GM23338 (cell line): ENCODE measurements at regions not wholly inside any gene's neighbourhood (a gene's known extent, or its start where the extent isn't known, plus 50 kb on each side); places are given as distances from the start of the nearest gene placed in this dataset.

Source experiments
- ATAC-seq: fragments of 200-7000 bp; cut with Tn5 transposase; 3 replicates; pipeline ENCODE4 v1.9.1; 2020
- DNase-seq: peaks from one replicate; pipeline ENCODE4 v3.0.0-alpha.2; 2015; ENCODE audit warnings: low spot score
- H2AFZ ChIP-seq: fragments of 200-600 bp; sonication (generic); 2 replicates; pipeline ENCODE4 v1.8.0; 2016; ENCODE audit warnings: antibody characterized with exemption, mild to moderate bottlenecking, moderate library complexity
- H3F3A ChIP-seq: fragments of 200-600 bp; sonication (generic); replicated peaks from 2 replicates; pipeline ENCODE4 v1.8.0; 2017; ENCODE audit warnings: antibody characterized with exemption, mixed run types, low read depth
- H3K27ac ChIP-seq: fragments of 200-600 bp; sonication (generic); 2 replicates; pipeline ENCODE4 v1.6.1; 2016; ENCODE audit warnings: low read depth
- H3K27me3 ChIP-seq: fragments of 200-600 bp; sonication (generic); 2 replicates; pipeline ENCODE4 v1.8.0; 2016; ENCODE audit warnings: mild to moderate bottlenecking, mixed run types, moderate library complexity; ENCODE audit not compliant: insufficient read depth
- H3K36me3 ChIP-seq: fragments of 200-600 bp; sonication (generic); 2 replicates; pipeline ENCODE4 v1.8.0; 2016; ENCODE audit warnings: mild to moderate bottlenecking; ENCODE audit not compliant: insufficient read depth
- H3K4me1 ChIP-seq: fragments of 200-600 bp; sonication (generic); 2 replicates; pipeline ENCODE4 v1.8.0; 2016; ENCODE audit warnings: mild to moderate bottlenecking, moderate library complexity; ENCODE audit not compliant: insufficient read depth
- H3K4me2 ChIP-seq: fragments of 200-600 bp; sonication (generic); 2 replicates; pipeline ENCODE4 v1.7.1; 2017; ENCODE audit warnings: mixed run types
- H3K4me3 ChIP-seq: fragments of 200-600 bp; sonication (generic); 2 replicates; pipeline ENCODE4 v1.6.1; 2016; ENCODE audit warnings: mixed run types
- H3K79me2 ChIP-seq: fragments of 200-600 bp; sonication (generic); replicated peaks from 2 replicates; pipeline ENCODE4 v1.8.0; 2017; ENCODE audit warnings: mild to moderate bottlenecking; ENCODE audit not compliant: insufficient read depth
- H3K9me2 ChIP-seq: fragments of 200-600 bp; sonication (generic); 2 replicates; pipeline ENCODE4 v1.8.0; 2017; ENCODE audit not compliant: insufficient read depth
- H4K20me1 ChIP-seq: fragments of 200-600 bp; sonication (generic); replicated peaks from 2 replicates; pipeline ENCODE4 v1.8.0; 2017; ENCODE audit warnings: mild to moderate bottlenecking; ENCODE audit not compliant: insufficient read depth
- H3K27ac Mint-ChIP-seq: 2 replicates; pipeline ENCODE4 v1.8.0; 2020; ENCODE audit warnings: inconsistent platforms, mild to moderate bottlenecking, moderate library complexity, mixed read lengths
- H3K27me3 Mint-ChIP-seq: 3 replicates; pipeline ENCODE4 v1.8.0; 2022; ENCODE audit warnings: low read depth, mild to moderate bottlenecking, moderate library complexity, mixed read lengths, inconsistent platforms; ENCODE audit not compliant: insufficient read depth, poor library complexity
- H3K36me3 Mint-ChIP-seq: 3 replicates; pipeline ENCODE4 v1.8.0; 2021; ENCODE audit warnings: low read depth, mild to moderate bottlenecking, inconsistent platforms, moderate library complexity, mixed read lengths
- H3K4me1 Mint-ChIP-seq: 3 replicates; pipeline ENCODE4 v1.8.0; 2020; ENCODE audit warnings: mild to moderate bottlenecking, inconsistent platforms, mixed read lengths
- H3K4me3 Mint-ChIP-seq: 3 replicates; pipeline ENCODE4 v1.8.0; 2021; ENCODE audit warnings: moderate library complexity, mild to moderate bottlenecking, inconsistent platforms, mixed read lengths
- H3K9me3 Mint-ChIP-seq: 3 replicates; pipeline ENCODE4 v1.8.0; 2020; ENCODE audit warnings: moderate library complexity, mild to moderate bottlenecking, inconsistent platforms, mixed read lengths
- CREB1 ChIP-seq: fragments of 250-450 bp; sonication (Bioruptor Pico); IDR thresholded peaks from 2 replicates; pipeline ENCODE4 v1.5.0; 2020; ENCODE audit warnings: low read depth, mild to moderate bottlenecking, moderate library complexity
- CTCF ChIP-seq, 2 experiments: fragments of 200-600 bp in 1 of 2; sonication (generic) in 1 of 2; conservative IDR thresholded peaks; 2 replicates each; pipeline versions ENCODE4 v1.5.1 to v1.6.1; 2016 to 2017; ENCODE audit warnings: antibody characterized with exemption in 2 of 2, low read depth in 2 of 2, mild to moderate bottlenecking in 2 of 2, moderate library complexity in 1 of 2
- ETS1 ChIP-seq: IDR thresholded peaks from 2 replicates; pipeline ENCODE4 v1.6.1; 2016; ENCODE audit warnings: antibody characterized with exemption
- EZH2 ChIP-seq: fragments of 200-600 bp; sonication (generic); IDR thresholded peaks from one replicate; pipeline ENCODE4 v1.8.0; 2017; ENCODE audit warnings: antibody characterized with exemption, mild to moderate bottlenecking, low read depth; ENCODE audit not compliant: unreplicated experiment
- EZH2phosphoT487 ChIP-seq: fragments of 200-600 bp; sonication (generic); IDR thresholded peaks from one replicate; pipeline ENCODE4 v1.8.1; 2018; ENCODE audit warnings: antibody characterized with exemption; ENCODE audit not compliant: unreplicated experiment
- JUNB ChIP-seq: IDR thresholded peaks from one replicate; pipeline ENCODE4 v1.6.1; 2016; ENCODE audit warnings: antibody characterized with exemption; ENCODE audit not compliant: unreplicated experiment
- NANOG ChIP-seq: IDR thresholded peaks from 2 replicates; pipeline ENCODE4 v1.6.1; 2016; ENCODE audit warnings: antibody characterized with exemption, borderline replicate concordance
- POLR2AphosphoS5 ChIP-seq: IDR thresholded peaks from 2 replicates; pipeline ENCODE4 v1.6.1; 2016; ENCODE audit warnings: antibody characterized with exemption, low read depth
- REST ChIP-seq: IDR thresholded peaks from one replicate; pipeline ENCODE4 v1.6.1; 2018; ENCODE audit warnings: antibody characterized with exemption; ENCODE audit not compliant: unreplicated experiment
- STAT1 ChIP-seq: IDR thresholded peaks from one replicate; pipeline ENCODE4 v1.6.1; 2016; ENCODE audit warnings: antibody characterized with exemption; ENCODE audit not compliant: unreplicated experiment
- ZNF114 ChIP-seq: fragments of 250-450 bp; sonication (Bioruptor Pico); IDR thresholded peaks from 2 replicates; pipeline ENCODE4 v1.5.0; 2020; ENCODE audit warnings: mild to moderate bottlenecking, moderate library complexity
- ZNF331 ChIP-seq: fragments of 250-450 bp; sonication (Bioruptor Pico); IDR thresholded peaks from 2 replicates; pipeline ENCODE4 v1.5.0; 2020; ENCODE audit warnings: low read depth, mild to moderate bottlenecking, moderate library complexity
- ZNF462 ChIP-seq: fragments of 250-450 bp; sonication (Bioruptor Pico); IDR thresholded peaks from 2 replicates; pipeline ENCODE4 v1.5.0; 2020; ENCODE audit warnings: mild to moderate bottlenecking, moderate library complexity

GRCh38 chr2:20150110-20150706 lies 74.7 kb downstream of the SDC1 start:
- Histone ChIP-seq H3K36me3 (no peaks in the 10 kb centered on the region), H3K4me2 (no peak overlapping the region), H4K20me1 (no peaks in the 10 kb centered on the region), H3K27me3 (no peaks in the 10 kb centered on the region), H2AFZ (peak overlapping the region; percentile 35), H3K4me3 (no peak overlapping the region), H3F3A (no peaks in the 10 kb centered on the region), H3K27ac (peak overlapping the region; percentile 22; the same call in 1 of the 2 replicates), H3K79me2 (no peaks in the 10 kb centered on the region), H3K4me1 (peaks cover 28% of the 10 kb centered on the region), H3K9me2 (peaks cover 5% of the 10 kb centered on the region; the same call in 1 of the 2 replicates)
- H3K9me3 Mint-ChIP-seq = no peaks in the 10 kb centered on the region
- H3K4me3 Mint-ChIP-seq = no peak overlapping the region; the same call in 2 of the 3 replicates
- DNase-seq (no peak), ATAC-seq (no peak)
- no peaks in the 10 kb centered on the region for H3K36me3 Mint-ChIP-seq
- H3K27me3 Mint-ChIP-seq = peaks cover 4% of the 10 kb centered on the region
- H3K4me1 Mint-ChIP-seq = peaks cover 47% of the 10 kb centered on the region
- TF ChIP-seq EZH2 (no peak), REST (no peak), NANOG (no peak), CTCF (conservative IDR thresholded peaks at IDR 0.05; ENCODE audit: low read depth in 2 of 2) (no peak), CREB1 (no peak), ZNF114 (CRISPR knock-in tag) (no peak), EZH2phosphoT487 (no peak), POLR2AphosphoS5 (no peak), JUNB (no peak), STAT1 (no peak), ZNF331 (CRISPR knock-in tag) (no peak), ZNF462 (CRISPR knock-in tag) (no peak), ETS1 (no peak)
- no peak overlapping the region for H3K27ac Mint-ChIP-seq
